ENCODE measurements at regions not wholly inside any gene's neighbourhood (a gene's known extent, or its start where the extent isn't known, plus 50 kb on each side); places are given as distances from the start of the nearest gene placed in this dataset.

GRCh38 chr4:123674762-123675465, 278.3 kb downstream of the SPRY1 start:
- Histone ChIP-seq H3K4me3 (ENCODE audit: low read depth in 2 of 2, low read length in 1 of 2) (no peak overlapping the region), H3K9me2 (no peaks in the 10 kb centered on the region), H3K4me2 (no peak overlapping the region), H3K27ac (ENCODE audit: low read depth in 2 of 2, low read length in 1 of 2) (no peak overlapping the region), H3K9ac (no peak overlapping the region), H3K36me3 (replicated peaks in 1 of 2; ENCODE audit: control insufficient read depth in 1 of 2, insufficient read depth in 2 of 2, low read length in 1 of 2) (no peaks in the 10 kb centered on the region), H3K9me3 (no peaks in the 10 kb centered on the region; the same call in 1 of the 2 replicates), H2AFZ (ENCODE audit: low read depth) (no peak overlapping the region), H3K79me2 (ENCODE audit: insufficient read depth) (no peaks in the 10 kb centered on the region), H3K27me3 (ENCODE audit: insufficient read depth) (no peaks in the 10 kb centered on the region), H3F3A (replicated peaks; ENCODE audit: insufficient read depth) (no peaks in the 10 kb centered on the region), H4K20me1 (ENCODE audit: insufficient read depth) (no peaks in the 10 kb centered on the region), H3K4me1 (ENCODE audit: control insufficient read depth in 1 of 2, insufficient read depth in 2 of 2, low read depth in 1 of 2, low read length in 1 of 2) (peaks cover 0 to 8% of the 10 kb centered on the region in 2 experiments; a peak in 1 of 4 replicates)
- DNase-seq, result no peak
- ChIA-PET CTCF (no interaction called here), POLR2A (no interaction called here)
- TF ChIP-seq TAF1 (IDR thresholded peaks at IDR 0.05; ENCODE audit: borderline replicate concordance, low read depth, low read length), result no peak
- no peak for TF ChIP-seq TCF12 (IDR thresholded peaks at IDR 0.05)
- TF ChIP-seq CTCF (IDR thresholded peaks at IDR 0.05), result no peak
- TF ChIP-seq, protein P1, sequence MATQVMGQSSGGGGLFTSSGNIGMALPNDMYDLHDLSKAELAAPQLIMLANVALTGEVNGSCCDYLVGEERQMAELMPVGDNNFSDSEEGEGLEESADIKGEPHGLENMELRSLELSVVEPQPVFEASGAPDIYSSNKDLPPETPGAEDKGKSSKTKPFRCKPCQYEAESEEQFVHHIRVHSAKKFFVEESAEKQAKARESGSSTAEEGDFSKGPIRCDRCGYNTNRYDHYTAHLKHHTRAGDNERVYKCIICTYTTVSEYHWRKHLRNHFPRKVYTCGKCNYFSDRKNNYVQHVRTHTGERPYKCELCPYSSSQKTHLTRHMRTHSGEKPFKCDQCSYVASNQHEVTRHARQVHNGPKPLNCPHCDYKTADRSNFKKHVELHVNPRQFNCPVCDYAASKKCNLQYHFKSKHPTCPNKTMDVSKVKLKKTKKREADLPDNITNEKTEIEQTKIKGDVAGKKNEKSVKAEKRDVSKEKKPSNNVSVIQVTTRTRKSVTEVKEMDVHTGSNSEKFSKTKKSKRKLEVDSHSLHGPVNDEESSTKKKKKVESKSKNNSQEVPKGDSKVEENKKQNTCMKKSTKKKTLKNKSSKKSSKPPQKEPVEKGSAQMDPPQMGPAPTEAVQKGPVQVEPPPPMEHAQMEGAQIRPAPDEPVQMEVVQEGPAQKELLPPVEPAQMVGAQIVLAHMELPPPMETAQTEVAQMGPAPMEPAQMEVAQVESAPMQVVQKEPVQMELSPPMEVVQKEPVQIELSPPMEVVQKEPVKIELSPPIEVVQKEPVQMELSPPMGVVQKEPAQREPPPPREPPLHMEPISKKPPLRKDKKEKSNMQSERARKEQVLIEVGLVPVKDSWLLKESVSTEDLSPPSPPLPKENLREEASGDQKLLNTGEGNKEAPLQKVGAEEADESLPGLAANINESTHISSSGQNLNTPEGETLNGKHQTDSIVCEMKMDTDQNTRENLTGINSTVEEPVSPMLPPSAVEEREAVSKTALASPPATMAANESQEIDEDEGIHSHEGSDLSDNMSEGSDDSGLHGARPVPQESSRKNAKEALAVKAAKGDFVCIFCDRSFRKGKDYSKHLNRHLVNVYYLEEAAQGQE (IDR thresholded peaks at IDR 0.05; ENCODE audit: low read depth, low read length), result no peak
- TF ChIP-seq EZH2phosphoT487 (IDR thresholded peaks at IDR 0.05; ENCODE audit: borderline replicate concordance, low read depth), result no peak
- no peak for TF ChIP-seq RCOR1 (IDR thresholded peaks at IDR 0.05; ENCODE audit: low read length)
- TF ChIP-seq FOXM1 (IDR thresholded peaks at IDR 0.05; ENCODE audit: low read depth), result no peak
- no peak for TF ChIP-seq EP300 (IDR thresholded peaks at IDR 0.05; ENCODE audit: borderline replicate concordance in 1 of 2, low read depth in 1 of 2, low read length in 1 of 2)
- no peak for TF ChIP-seq IRF3 (IDR thresholded peaks at IDR 0.05; ENCODE audit: low read depth, low read length)
- TF ChIP-seq, protein P2, sequence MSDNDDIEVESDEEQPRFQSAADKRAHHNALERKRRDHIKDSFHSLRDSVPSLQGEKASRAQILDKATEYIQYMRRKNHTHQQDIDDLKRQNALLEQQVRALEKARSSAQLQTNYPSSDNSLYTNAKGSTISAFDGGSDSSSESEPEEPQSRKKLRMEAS (IDR thresholded peaks at IDR 0.05; ENCODE audit: low read depth), result no peak
- TF ChIP-seq YY1 (IDR thresholded peaks at IDR 0.05; ENCODE audit: low read depth), result no peak
- WGBS (ENCODE audit: low lambda C conversion rate), result 99% methylated on average over 5 of the region's 5 CpGs

All from SK-N-SH (cell line).